ENCODE measurements at regions not wholly inside any gene's neighbourhood (a gene's known extent, or its start where the extent isn't known, plus 50 kb on each side); places are given as distances from the start of the nearest gene placed in this dataset.
A peak's percentile ranks its signal among the peaks of the same experiment; 100 is the strongest.

GRCh38 chr18:67265464-67266245, 250.9 kb downstream of the DSEL start:
- Histone ChIP-seq H3K4me1 (ENCODE audit: control insufficient read depth in 4 of 4, insufficient read depth in 4 of 4, low read length in 3 of 4) (no peaks in the 10 kb centered on the region), H3K9ac (ENCODE audit: low read depth in 1 of 2, low read length in 2 of 2) (no peak overlapping the region), H3K9me3 (ENCODE audit: control insufficient read depth in 4 of 4, low read length in 3 of 4) (no peaks in the 10 kb centered on the region), H3K36me3 (ENCODE audit: control insufficient read depth in 4 of 4, insufficient read depth in 3 of 4, low read depth in 1 of 4, low read length in 3 of 4) (no peaks in the 10 kb centered on the region), H3K27ac (ENCODE audit: low read depth in 1 of 2, low read length in 2 of 2) (no peak overlapping the region), H3K27me3 (ENCODE audit: control insufficient read depth in 4 of 4, insufficient read depth in 4 of 4, low read length in 3 of 4) (no peaks in the 10 kb centered on the region), H3K4me3 (ENCODE audit: low read depth in 1 of 3, low read length in 3 of 3) (no peak overlapping the region)
- 54% methylated on average over 5 of the region's 5 CpGs for WGBS
- DNase-seq (ENCODE audit: low spot score): no peak
- TF ChIP-seq JUND (IDR thresholded peaks at IDR 0.05) (peak in 1 of 2 donors; percentile 24), HNF4A (conservative IDR thresholded peaks at IDR 0.05) (no peak)

- Histone ChIP-seq H3K4me1 (ENCODE audit: control insufficient read depth in 4 of 4, insufficient read depth in 4 of 4, low read length in 3 of 4) (no peaks in the 10 kb centered on the region), H3K36me3 (ENCODE audit: control insufficient read depth in 4 of 4, insufficient read depth in 3 of 4, low read depth in 1 of 4, low read length in 3 of 4) (no peaks in the 10 kb centered on the region), H3K9me3 (ENCODE audit: control insufficient read depth in 4 of 4, low read length in 3 of 4) (no peaks in the 10 kb centered on the region), H3K27me3 (ENCODE audit: control insufficient read depth in 4 of 4, insufficient read depth in 4 of 4, low read length in 3 of 4) (no peaks in the 10 kb centered on the region), H3K9ac (ENCODE audit: low read depth in 1 of 2, low read length in 2 of 2) (no peak overlapping the region), H3K27ac (ENCODE audit: low read depth in 1 of 2, low read length in 2 of 2) (no peak overlapping the region), H3K4me3 (ENCODE audit: low read depth in 1 of 3, low read length in 3 of 3) (no peak overlapping the region)
- DNase-seq (ENCODE audit: low spot score): no peak
- 69% methylated on average over 3 of the region's 3 CpGs for WGBS
- TF ChIP-seq SP1 (IDR thresholded peaks at IDR 0.05) (no peak), EGR1 (IDR thresholded peaks at IDR 0.05; ENCODE audit: low read depth in 2 of 2) (no peak), ZBTB33 (IDR thresholded peaks at IDR 0.05) (no peak), JUND (IDR thresholded peaks at IDR 0.05) (no peak), TAF1 (conservative IDR thresholded peaks at IDR 0.05) (no peak), NR2F2 (IDR thresholded peaks at IDR 0.05) (no peak), FOXA1 (IDR thresholded peaks at IDR 0.05) (no peak)
Measured at GRCh38 chr18:67261931-67262552, 254.5 kb downstream of the DSEL start.

GRCh38 chr18:67260841-67261240, 255.7 kb downstream of the DSEL start:
- Histone ChIP-seq H3K4me3 (ENCODE audit: low read depth in 1 of 3, low read length in 3 of 3) (no peak overlapping the region), H3K9ac (ENCODE audit: low read depth in 1 of 2, low read length in 2 of 2) (no peak overlapping the region), H3K36me3 (ENCODE audit: control insufficient read depth in 4 of 4, insufficient read depth in 3 of 4, low read depth in 1 of 4, low read length in 3 of 4) (no peaks in the 10 kb centered on the region), H3K4me1 (ENCODE audit: control insufficient read depth in 4 of 4, insufficient read depth in 4 of 4, low read length in 3 of 4) (no peaks in the 10 kb centered on the region), H3K27ac (ENCODE audit: low read depth in 1 of 2, low read length in 2 of 2) (no peak overlapping the region), H3K9me3 (ENCODE audit: control insufficient read depth in 4 of 4, low read length in 3 of 4) (no peaks in the 10 kb centered on the region), H3K27me3 (ENCODE audit: control insufficient read depth in 4 of 4, insufficient read depth in 4 of 4, low read length in 3 of 4) (peaks cover 0 to 3% (median 0%) of the 10 kb centered on the region in 4 donors)
- no peak for TF ChIP-seq ZBTB33 (IDR thresholded peaks at IDR 0.05)
- TF ChIP-seq SP1 (IDR thresholded peaks at IDR 0.05): no peak
- TF ChIP-seq RXRA (IDR thresholded peaks at IDR 0.05): no peak
- TF ChIP-seq EGR1 (IDR thresholded peaks at IDR 0.05; ENCODE audit: low read depth in 2 of 2): no peak
- TF ChIP-seq FOXA2 (IDR thresholded peaks at IDR 0.05): no peak
- no peak for TF ChIP-seq HNF4G (IDR thresholded peaks at IDR 0.05)
- TF ChIP-seq ATF3 (IDR thresholded peaks at IDR 0.05): no peak
- no peak for TF ChIP-seq HNF4A (conservative IDR thresholded peaks at IDR 0.05)
- DNase-seq (ENCODE audit: low spot score): no peak
- WGBS: 73% methylated on average over 5 of the region's 5 CpGs

All from liver (tissue), 7 donors.